G401 (cell line): ENCODE measurements at regions not wholly inside any gene's neighbourhood (a gene's known extent, or its start where the extent isn't known, plus 50 kb on each side); places are given as distances from the start of the nearest gene placed in this dataset.
A peak's percentile ranks its signal among the peaks of the same experiment; 100 is the strongest.

Source experiments
- DNase-seq: peaks from one replicate; pipeline ENCODE4 v3.0.0-alpha.2; 2015; ENCODE audit warnings: low spot score
- in situ Hi-C: cut with HindIII; loops from 2 replicates; pipeline ENCODE4 v1.10.0; 2016; ENCODE audit warnings: low sequenced_read_pairs, mixed read lengths

DNA sequence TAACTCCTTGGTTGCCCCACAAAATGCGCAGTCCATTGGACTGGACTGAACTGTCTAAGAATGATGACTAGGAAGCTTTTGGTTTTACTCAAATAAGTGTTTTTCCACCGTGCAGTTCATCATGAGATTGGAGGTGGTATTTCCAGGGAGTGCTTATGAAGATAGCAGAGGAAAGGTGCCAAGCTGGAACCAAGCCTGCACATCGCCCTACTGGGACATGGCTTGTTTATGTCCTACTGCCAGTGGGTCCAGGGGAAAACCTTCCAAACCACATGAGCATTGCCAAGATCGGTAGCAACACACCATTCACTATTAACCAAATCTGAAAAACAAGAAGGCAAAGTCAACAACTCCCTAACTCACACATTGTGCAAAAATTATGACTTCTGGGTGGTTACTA is 54.7 kb upstream of the DSCAM start:
- DNase-seq: peak; percentile 49
- in situ Hi-C loops: no loop called here

DNA sequence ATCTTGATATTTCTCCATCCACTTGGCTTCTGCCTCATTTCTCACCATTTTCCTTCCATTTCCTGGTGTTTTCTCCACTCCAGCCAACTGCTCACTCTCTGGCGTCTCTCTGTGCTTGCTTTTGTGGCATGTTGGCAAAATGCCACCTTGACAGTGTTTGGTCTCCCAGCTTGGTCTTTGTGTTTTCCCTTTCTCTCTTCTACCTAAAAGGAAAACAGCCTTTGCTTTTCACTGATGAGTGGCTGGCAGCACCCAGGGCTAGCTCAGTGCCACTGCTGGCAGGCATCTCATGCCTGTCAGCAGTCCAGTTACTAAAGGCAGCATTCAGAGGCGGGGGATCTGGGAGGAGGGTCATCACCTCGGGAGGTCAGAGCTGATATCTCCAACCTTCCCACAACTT is 55.3 kb upstream of the DSCAM start:
- peak; percentile 45 for DNase-seq
- in situ Hi-C loops: no loop called here

DNA sequence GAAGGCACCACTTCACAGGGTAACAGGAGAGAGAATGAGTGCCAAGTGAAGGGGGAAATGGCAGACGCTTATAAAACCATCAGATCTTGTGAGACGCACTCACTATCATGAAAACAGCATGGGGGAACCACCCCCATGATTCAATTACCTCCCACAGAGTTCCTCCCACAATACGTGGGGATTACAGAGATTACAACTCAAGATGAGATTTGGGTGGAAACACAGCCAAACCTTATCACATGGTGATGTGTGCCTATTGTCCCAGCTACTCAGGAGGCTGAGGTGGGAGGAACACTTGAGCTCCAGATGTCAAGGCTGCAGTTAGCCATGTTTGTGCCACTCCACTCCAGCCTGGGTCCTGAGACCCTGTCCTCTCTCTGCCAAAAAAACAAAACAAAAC is 56.0 kb upstream of the DSCAM start:
- in situ Hi-C loops: no loop called here
- DNase-seq: no peak

DNA sequence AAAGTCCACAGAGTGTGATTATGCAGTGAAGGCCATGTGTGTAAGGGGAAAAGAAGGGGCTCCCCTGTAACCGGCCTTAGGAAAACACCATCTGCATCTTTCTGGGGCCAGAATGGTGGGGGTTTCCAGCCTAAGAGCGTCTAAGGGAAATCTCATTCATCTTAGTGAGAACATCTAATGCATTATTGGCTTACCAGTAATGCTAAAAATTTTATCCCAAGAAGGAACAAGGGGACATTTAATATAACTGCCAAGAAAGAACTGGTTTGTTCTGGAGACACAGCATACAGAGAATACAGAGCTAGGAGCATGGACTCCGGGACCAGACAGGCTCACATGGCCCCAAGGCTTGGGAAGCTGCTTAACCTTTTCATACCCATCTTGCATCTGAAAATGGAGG is 58.3 kb upstream of the DSCAM start:
- in situ Hi-C loops: no loop called here
- no peak for DNase-seq

DNA sequence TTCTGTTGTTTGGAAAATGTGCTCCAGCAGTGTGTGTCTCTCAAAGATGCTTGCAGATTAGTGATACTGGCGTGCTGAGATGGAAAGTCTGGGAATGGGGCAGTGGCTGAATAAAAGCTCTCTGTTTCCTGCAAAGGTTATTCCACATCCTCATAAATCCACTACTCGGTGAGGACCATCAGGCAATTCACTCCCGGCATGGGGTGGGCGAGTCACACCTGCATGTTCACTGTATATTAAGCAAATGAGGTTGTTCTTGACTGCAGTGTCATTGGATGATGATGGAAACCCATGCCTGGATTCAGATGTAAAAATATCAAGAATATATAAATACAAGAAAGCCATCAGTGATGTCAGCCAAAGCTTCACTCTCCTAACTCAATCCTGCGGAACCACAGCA is 65.4 kb upstream of the DSCAM start:
- no peak for DNase-seq
- in situ Hi-C loops: no loop called here

DNA sequence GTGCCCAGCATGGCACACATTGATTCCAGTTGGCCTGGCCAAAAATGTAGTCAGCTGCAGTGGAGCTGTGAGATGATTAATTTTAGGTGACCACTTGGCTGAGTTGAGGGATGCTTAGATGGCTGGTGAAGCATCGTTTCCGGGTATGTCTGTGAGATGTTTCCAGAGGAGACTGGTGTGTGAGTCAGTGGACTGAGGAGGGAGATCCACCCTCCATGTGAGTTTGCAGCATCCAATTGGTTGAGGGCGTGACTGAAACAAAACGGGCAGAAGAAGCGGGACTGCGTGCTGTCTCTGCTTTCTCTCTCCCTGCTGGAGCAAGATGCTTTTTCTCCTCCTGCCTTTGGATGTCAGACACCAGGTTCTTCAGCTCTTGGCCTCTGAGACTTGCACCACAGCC is 68.2 kb upstream of the DSCAM start:
- in situ Hi-C loops: no loop called here
- DNase-seq: no peak

DNA sequence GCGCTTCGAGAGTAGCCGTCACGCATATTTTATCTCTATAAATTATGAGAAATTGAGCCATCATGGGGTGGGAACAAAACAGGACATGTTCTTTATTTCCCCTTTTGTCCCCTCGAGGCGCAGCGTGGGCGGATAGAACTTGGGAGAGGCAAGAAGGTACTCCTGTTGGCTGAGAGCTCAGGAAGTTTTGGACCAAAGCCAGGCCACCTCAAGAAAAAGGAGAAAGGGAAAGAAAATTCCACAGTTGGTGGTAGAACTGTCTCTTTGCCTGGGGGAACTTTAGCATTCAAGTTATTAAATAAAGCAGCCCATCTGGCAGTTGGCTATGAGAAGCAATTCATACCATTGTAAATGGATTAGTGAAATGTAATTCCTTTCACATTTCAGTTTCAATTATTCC is 76.4 kb upstream of the DSCAM start:
- in situ Hi-C loops: no loop called here
- no peak for DNase-seq

DNA sequence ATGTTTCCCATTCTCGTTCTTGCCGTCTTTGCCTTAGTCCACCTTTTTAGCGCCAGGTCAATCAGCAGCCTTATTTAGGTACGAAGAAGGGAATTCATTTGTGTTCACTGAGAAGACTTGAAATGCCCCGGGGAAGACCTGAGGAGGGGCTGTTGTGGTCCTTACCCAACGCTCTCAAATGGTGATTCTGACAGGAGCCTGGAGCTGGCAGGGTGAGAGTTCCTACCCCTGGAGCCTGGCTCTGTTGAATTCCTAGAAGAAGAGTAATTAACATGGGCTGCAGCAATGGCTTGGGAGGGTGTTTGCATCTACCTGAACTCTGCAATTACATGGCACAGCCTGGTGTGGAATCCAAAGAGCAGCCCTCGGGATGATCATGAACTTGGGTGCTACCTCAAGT is 76.9 kb upstream of the DSCAM start:
- no peak for DNase-seq
- in situ Hi-C loops: no loop called here

DNA sequence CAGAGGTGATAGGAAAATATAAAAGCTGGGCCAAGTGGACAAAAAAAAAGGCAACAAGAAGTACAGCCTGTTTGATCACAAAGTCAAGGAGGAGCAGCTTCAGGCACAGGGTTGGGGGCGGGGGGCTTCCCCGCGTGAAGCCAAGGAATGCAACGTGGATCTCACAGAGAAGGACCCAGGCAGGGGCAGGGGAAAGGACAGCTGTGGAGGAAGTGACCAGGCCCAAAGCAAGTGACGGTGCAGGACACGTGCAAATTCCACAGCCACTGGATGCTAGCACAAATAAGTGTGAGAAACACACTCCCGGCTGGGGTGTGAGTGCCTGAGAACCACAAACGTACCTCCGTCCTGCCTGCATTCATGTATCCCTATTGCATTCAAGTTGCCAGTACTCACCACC is 77.7 kb upstream of the DSCAM start:
- in situ Hi-C loops: no loop called here
- DNase-seq: no peak

DNA sequence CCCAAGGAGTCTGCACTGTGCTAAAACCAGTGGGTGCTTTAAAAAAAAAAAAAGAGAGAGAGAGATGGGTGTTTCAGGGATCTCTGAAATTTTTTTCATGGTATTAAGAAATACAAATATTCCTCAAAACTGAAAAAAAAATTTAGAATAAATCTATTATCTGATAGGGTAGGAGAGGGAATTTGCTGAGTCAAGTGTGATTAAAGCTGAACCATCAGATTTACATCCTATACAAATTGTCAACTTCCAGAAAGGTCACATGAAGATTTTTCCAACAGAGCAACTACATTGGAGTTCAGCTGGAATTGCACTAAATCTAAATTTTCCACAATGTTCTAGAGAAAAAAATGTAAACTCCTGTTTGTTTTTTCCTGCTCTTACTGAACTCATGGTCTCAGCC is 79.3 kb upstream of the DSCAM start:
- in situ Hi-C loops: no loop called here
- DNase-seq: no peak

DNA sequence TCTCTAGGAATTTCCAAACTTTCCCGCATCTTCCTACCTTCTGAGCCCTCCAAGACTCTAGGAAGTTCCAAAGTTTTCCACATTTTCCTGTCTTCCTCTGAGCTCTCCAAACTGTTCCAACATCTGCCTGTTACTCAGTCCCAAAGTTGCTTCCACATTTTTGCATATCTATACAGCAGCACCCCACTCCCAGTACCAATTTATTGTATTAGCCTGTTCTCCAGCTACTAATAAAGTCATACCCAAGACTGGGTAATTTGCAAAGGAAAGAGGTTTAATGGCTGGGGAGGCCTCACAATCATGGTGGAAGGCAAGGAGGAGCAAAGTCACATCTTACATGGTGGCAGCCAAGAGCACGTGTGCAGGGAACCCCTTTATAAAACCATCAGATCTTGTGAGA is 82.9 kb upstream of the DSCAM start:
- in situ Hi-C loops: no loop called here

DNA sequence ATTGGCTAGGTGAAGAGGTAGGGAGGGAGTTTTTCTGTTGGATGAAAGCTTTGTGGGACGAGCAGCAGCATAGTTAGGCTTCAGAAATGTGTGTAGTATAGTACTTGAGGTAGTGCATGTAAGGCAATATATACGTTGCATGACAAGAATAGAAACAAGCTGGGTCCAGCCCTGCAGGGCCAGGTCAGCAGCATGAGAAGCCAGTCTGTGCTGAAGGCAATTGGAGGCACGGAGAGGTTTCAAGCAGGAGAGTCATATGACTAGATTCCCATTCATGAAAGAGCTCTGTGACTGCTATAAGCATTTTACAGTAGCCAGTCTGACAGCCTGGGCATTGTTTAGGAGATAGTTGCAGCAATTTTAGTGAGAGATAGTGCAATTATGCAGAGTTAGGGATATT is 84.2 kb upstream of the DSCAM start:
- no peak for DNase-seq
- in situ Hi-C loops: no loop called here

More for the DNA sequence above, 82.9 kb upstream of the DSCAM start:
- no peak for DNase-seq

DNA sequence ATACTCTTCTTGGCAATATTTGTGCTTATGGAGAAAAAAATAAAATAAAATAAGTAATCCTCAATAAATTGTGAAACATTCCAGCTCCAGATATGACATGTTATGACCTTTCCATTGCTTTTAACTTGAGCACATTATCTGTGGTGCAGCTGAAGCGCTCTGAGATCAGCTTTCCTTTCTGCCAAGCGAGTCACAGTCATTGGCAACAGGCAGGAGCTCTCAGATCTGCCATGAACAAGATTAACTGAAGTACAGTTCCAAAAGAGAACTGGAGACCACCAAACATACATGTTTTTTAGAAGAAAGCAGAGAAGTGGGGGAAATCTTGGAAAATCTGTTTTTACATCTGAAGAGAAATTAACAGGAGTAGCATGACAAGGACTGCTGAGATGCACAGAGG is 89.2 kb upstream of the DSCAM start:
- in situ Hi-C loops: no loop called here
- no peak for DNase-seq

DNA sequence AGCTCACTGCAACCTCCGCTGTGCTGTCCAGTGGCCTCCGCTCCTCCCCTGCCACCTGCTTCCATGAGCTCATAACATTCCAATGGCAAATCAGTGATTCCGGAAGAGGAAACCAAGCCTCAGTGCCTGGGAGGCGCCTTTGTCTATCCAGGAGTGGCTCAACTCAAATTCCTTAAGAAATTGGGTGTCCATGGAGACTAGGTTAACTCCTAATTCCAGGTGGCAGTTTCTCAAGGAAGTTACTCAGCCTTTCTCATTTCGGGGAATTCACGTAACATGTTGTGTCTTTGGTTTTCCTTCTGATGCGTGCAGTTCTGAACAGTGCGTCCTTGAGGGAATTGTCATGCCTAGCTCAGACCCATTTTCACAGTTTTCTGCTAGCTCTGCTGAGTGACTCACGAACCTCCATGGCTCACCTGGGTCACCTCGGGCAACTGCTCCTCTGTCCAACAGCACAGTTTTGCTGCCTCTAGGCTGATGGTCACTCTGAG is 89.9 kb upstream of the DSCAM start:
- DNase-seq: no peak
- in situ Hi-C loops: no loop called here

DNA sequence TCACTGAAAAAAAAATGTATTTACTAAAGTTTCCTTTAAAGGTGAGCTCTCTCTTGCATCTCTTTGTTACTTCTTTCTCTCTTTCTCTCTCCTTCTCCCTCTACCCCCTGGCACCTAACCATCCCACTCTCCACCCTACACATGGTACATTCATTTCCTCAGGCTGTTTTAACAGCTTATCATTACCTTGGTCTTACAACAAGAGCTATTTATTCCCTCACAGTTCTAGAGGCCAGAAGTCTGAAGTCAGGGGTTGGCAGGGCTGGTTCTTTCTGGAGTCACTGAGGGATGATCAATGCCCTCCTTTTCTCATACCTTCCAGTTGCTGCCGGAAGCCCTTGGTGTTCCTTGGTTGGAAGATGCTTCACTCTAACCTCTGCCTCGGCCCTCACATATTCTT is 91.1 kb upstream of the DSCAM start:
- in situ Hi-C loops: no loop called here
- no peak for DNase-seq

DNA sequence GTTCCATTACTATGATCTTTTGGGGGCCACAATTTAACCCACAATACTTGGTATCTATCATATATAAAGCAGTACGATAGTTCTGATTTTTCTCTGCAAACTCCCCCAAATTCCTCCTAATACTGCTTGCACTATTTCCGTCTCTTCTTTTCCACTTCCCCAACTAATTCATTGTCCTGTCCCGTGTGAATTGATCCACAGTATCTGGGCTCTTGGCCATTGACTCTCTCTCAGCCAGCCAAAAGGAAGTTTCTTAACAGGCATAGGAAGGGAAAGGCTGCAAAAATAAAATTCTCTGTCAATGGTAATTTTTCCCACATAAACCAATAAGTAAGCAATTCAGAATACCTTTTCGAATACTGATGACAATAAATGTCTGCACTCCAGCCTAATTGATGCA is 91.7 kb upstream of the DSCAM start:
- no peak for DNase-seq
- in situ Hi-C loops: no loop called here

DNA sequence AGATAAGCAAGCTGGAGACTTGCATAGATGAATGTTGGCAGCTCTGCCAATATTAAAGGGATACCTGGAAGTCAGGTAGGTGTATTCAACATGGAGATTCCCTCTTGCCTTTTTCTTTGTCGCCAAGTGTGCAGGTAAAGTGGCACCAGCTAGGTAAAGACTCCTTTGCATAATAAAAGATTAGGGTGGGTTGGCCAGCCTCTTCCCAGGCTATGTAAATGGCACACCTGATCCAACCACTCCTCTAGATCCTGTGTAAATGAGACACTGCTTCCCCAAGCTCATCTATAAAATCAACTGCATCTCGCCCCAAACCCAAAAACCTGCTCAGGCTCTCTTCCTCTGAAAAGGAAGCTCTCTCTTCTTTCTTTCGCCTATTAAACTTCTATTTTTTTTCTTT is 100.8 kb upstream of the DSCAM start:
- in situ Hi-C loops: no loop called here
- no peak for DNase-seq

DNA sequence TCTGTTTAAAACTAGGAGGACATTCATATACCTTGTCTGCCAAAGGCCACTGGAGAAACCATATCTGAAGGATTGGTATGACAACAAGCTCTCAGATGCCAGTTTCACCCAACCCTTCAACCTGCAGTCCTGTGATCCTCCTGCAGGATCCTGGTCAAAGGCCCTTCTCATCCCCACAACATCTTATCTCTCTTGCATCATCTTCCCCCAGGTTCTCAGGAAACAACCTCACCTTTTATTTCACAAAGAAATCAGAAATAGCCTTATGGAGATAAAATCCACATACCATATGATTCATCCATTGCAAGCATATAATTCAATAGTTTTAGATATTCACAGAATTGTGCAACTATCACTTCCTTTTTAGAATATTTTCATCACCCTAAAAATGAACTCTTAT is 104.0 kb upstream of the DSCAM start:
- DNase-seq: no peak
- in situ Hi-C loops: no loop called here

DNA sequence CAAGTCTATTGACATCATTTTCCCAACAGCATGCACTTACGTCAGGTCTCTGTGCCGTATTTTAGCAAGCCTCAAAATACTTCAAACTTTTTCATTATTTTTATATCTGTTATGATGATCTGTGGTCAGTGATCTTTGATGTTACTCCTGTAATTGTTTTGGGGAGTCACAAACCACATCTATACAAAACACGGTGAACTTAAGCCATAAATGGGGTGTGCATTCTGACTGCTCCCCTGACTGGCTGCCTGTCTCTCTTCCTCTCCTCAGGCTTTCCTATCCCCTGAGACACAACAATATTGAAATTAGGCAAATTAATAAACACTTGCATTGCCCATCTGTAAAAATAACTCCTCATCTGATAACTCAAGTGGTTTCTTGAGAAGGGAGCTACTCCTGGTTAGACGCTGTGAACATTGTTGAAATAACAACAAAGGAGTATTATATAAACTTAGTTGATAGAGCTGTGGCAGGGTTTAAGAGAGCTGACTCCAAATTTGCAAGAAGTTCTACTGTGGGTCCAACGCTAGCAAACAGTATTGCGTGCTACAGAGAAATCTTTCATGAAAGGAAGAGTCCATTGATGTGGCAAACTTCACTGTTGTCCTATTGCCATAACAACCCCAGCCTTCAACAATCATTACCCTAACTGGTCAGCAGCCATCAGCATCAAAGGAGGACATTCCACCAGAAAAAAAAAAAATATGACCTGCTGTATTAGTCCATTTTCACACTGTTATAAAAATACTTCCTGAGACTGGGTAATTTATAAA is 105.8 kb upstream of the DSCAM start:
- in situ Hi-C loops: no loop called here
- DNase-seq: no peak

DNA sequence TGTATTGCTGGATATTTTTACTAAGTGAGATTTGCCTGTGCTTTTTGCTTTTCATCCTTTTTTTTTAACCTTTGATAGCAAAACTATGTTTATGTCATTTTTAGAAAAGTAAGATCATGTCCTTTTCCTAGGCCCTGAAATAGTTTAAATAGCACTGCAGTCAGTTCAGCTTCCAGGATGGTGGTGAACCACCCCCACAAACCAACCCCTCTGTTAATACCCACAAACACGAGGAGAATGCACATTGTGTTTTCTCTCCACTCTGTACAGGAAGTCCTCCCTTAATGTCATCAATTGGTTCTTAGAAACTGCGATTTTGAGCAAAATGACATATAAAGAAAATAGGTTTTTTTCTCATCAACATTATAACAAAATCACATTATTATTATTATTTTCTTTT is 117.7 kb upstream of the DSCAM start:
- in situ Hi-C loops: no loop called here
- no peak for DNase-seq

DNA sequence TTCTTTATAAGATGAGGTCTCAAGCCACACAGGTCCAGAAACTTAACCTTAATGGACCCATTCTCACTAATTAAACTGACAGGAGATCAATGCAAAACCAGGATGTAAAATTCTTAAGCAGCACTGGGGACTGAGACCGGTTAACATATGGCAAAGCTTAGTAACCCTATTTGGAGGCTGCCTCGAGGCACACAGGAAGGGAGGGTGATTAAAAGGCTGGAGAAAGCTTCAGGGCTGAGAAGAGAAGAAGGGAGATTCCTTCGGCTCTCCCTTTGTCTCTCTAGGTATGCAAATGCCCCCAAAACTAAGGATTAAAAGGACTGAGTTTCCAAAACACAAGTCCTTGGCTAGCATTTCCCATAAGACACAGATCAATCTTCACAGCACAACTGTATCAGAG is 120.8 kb upstream of the DSCAM start:
- in situ Hi-C loops: no loop called here
- DNase-seq: no peak

DNA sequence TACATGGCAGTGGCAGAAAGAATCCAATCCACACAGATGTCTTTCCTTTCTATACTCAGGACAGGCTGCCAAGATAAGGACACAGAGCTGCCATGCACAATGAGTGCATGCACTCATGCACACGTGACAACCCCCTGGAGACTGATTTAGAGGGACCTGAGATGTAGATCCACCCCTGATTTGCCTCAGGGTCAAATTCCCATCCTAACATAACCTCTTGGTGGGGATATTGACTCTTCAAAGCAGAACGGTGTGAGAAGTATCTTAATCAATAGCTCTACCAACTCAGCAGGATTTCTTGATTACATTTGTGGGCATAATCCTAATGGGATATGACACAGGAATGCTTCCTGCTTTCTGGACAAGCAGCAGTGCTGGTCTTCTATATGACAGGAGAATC is 125.2 kb upstream of the DSCAM start:
- no peak for DNase-seq
- in situ Hi-C loops: no loop called here
